Epidermal melanocyte (primary cell): ENCODE measurements at regions not wholly inside any gene's neighbourhood (a gene's known extent, or its start where the extent isn't known, plus 50 kb on each side); places are given as distances from the start of the nearest gene placed in this dataset.
"Not testable (repeated sequence)": the region's sequence is repeated elsewhere in the genome, so short reads cannot be mapped to it uniquely, and the experiment has no call there.

Experiments used
- DNase-seq: peaks from one replicate; pipeline ENCODE4 v3.0.0; 2011; ENCODE audit warnings: low spot score; ENCODE audit not compliant: insufficient read length

- no peak for DNase-seq
These were observed 315.3 kb upstream of the C1orf174 start for GRCh38 chr1:4215391-4215790.

- DNase-seq = no peak
These were observed 316.2 kb upstream of the C1orf174 start for GRCh38 chr1:4216231-4216630.

GRCh38 chr1:4218619-4219018, 318.5 kb upstream of the C1orf174 start:
- no peak for DNase-seq

GRCh38 chr1:4219111-4219510, 319.0 kb upstream of the C1orf174 start:
- DNase-seq = no peak

GRCh38 chr1:4219826-4220225, 319.8 kb upstream of the C1orf174 start:
- no peak for DNase-seq

GRCh38 chr1:4220362-4220761, 320.3 kb upstream of the C1orf174 start:
- DNase-seq = no peak

- DNase-seq = no peak
These were observed 321.0 kb upstream of the C1orf174 start for GRCh38 chr1:4221107-4221506.

- DNase-seq = no peak
These were observed 324.8 kb upstream of the C1orf174 start for GRCh38 chr1:4224684-4225467.

- DNase-seq = no peak
These were observed 327.9 kb upstream of the C1orf174 start for GRCh38 chr1:4227986-4228385.

GRCh38 chr1:4253935-4254334, 353.9 kb upstream of the C1orf174 start:
- no peak for DNase-seq

GRCh38 chr1:4256351-4256750, 356.3 kb upstream of the C1orf174 start:
- no peak for DNase-seq

- not testable (repeated sequence) for DNase-seq
These were observed 358.2 kb upstream of the C1orf174 start for GRCh38 chr1:4258146-4258777.

GRCh38 chr1:4261327-4261726, 361.3 kb upstream of the C1orf174 start:
- no peak for DNase-seq

- DNase-seq = no peak
These were observed 362.6 kb upstream of the C1orf174 start for GRCh38 chr1:4262665-4263064.

- no peak for DNase-seq
These were observed 363.6 kb upstream of the C1orf174 start for GRCh38 chr1:4263699-4264098.

- DNase-seq = no peak
These were observed 365.8 kb upstream of the C1orf174 start for GRCh38 chr1:4265836-4266235.

GRCh38 chr1:4267381-4268261, 367.5 kb upstream of the C1orf174 start:
- DNase-seq = no peak

GRCh38 chr1:4268262-4268888, 368.3 kb upstream of the C1orf174 start:
- no peak for DNase-seq

- no peak for DNase-seq
These were observed 368.8 kb upstream of the C1orf174 start for GRCh38 chr1:4268889-4269284.

GRCh38 chr1:4269330-4269729, 369.3 kb upstream of the C1orf174 start:
- DNase-seq = no peak

GRCh38 chr1:4269952-4270570, 370.0 kb upstream of the C1orf174 start:
- DNase-seq = no peak
